Breast epithelium (tissue), 3 donors: ENCODE measurements at regions not wholly inside any gene's neighbourhood (a gene's known extent, or its start where the extent isn't known, plus 50 kb on each side); places are given as distances from the start of the nearest gene placed in this dataset.

Experiments
- CTCF ChIP-seq, 3 donors: fragments of 450-650 bp; IDR thresholded peaks; one replicate each; pipeline ENCODE4 v1.5.1; 2016 to 2017; ENCODE audit warnings: antibody characterized with exemption in 3 of 3, mild to moderate bottlenecking in 3 of 3, moderate library complexity in 3 of 3
- POLR2A ChIP-seq: fragments of 450-650 bp; IDR thresholded peaks from one replicate; pipeline ENCODE4 v1.6.1; 2016; ENCODE audit warnings: antibody characterized with exemption, mild to moderate bottlenecking, moderate library complexity
- POLR2AphosphoS5 ChIP-seq, 3 donors: sonication (generic); formaldehyde crosslinking; IDR thresholded peaks; one replicate each; pipeline ENCODE4 v1.6.1; 2017; ENCODE audit warnings: antibody characterized with exemption in 3 of 3

- TF ChIP-seq POLR2AphosphoS5 (IDR thresholded peaks at IDR 0.05) (no peak), CTCF (IDR thresholded peaks at IDR 0.05) (no peak), POLR2A (no peak)
Measured at GRCh38 chr20:11053310-11053709, 379.5 kb upstream of the JAG1 start.
